ENCODE measurements at regions not wholly inside any gene's neighbourhood (a gene's known extent, or its start where the extent isn't known, plus 50 kb on each side); places are given as distances from the start of the nearest gene placed in this dataset.
"Not testable (repeated sequence)": the region's sequence is repeated elsewhere in the genome, so short reads cannot be mapped to it uniquely, and the experiment has no call there.

DNA sequence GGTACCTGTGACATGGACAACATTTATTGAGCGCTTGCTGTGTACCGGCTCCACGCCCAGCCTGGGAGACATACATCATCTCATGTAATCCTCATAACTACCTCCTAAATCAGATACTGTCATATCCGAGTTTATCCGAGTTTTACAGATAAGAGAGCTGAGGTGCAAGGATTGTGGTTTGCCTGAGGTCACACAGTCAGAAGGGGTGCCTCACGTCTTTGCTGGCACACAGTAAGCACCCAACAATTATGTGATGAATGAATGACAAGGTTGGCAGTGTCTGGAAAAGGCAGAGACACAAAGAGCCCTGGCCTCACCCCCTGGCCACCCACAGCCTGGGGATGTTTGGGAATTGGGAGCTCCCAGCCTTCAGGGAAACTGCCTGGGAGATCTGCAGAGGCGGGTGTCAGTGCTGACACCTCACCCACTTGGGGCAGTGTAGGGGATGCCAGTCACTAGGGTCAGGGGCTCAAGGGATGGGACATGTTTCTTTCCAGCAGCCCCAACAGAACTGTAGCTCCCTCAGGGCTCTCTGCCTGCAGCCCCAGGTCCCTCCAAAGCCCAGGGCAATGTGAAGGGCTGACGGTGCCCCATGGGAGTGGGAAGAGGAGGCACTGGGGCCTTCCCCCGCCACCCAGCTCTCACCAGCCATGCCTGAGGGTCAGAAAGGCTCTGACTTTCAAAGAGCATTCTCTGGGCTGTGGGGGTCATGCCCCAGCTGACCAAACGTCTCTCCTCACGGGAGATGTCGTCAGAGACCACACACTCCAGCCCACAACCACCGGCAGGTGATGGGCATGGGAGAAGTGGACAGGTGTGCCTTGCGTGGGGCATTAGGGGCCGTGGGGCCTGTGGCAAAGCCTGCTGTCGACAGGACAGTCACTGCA lies 157.5 kb downstream of the ZFP36L2 start:
- no peak overlapping the region for H3K4me3 ChIP-seq (replicated peaks in 1 of 4; ENCODE audit: control extremely low read depth in 1 of 4, insufficient read depth in 1 of 4, low read depth in 3 of 4, low read length in 4 of 4)
- no peak overlapping the region for H3K9ac ChIP-seq (ENCODE audit: insufficient read depth, low read length)
- TF ChIP-seq, protein P1, sequence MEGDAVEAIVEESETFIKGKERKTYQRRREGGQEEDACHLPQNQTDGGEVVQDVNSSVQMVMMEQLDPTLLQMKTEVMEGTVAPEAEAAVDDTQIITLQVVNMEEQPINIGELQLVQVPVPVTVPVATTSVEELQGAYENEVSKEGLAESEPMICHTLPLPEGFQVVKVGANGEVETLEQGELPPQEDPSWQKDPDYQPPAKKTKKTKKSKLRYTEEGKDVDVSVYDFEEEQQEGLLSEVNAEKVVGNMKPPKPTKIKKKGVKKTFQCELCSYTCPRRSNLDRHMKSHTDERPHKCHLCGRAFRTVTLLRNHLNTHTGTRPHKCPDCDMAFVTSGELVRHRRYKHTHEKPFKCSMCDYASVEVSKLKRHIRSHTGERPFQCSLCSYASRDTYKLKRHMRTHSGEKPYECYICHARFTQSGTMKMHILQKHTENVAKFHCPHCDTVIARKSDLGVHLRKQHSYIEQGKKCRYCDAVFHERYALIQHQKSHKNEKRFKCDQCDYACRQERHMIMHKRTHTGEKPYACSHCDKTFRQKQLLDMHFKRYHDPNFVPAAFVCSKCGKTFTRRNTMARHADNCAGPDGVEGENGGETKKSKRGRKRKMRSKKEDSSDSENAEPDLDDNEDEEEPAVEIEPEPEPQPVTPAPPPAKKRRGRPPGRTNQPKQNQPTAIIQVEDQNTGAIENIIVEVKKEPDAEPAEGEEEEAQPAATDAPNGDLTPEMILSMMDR (conservative IDR thresholded peaks at IDR 0.05 in 1 of 2, IDR thresholded peaks at IDR 0.05 in 1 of 2; ENCODE audit: low read depth in 1 of 2, low read length in 2 of 2) = no peak
- TF ChIP-seq EZH2 (IDR thresholded peaks at IDR 0.05; ENCODE audit: low read length, missing control alignments) = no peak
- no peaks in the 10 kb centered on the region for H4K20me1 ChIP-seq (ENCODE audit: control insufficient read depth, extremely low read depth, insufficient read depth, low read length)
- H3K4me1 ChIP-seq (ENCODE audit: control insufficient read depth, extremely low read depth, insufficient read depth, low read length) = peaks cover 30% of the 10 kb centered on the region
- DNase-seq (ENCODE audit: low read depth in 2 of 2) = no peak
- H3K27ac ChIP-seq (ENCODE audit: insufficient read depth, low read length) = no peak overlapping the region
- no peaks in the 10 kb centered on the region for H3K27me3 ChIP-seq (ENCODE audit: control insufficient read depth, insufficient read depth, low read length)
- no peaks in the 10 kb centered on the region for H3K36me3 ChIP-seq (ENCODE audit: control insufficient read depth, insufficient read depth, low read length)
- no peaks in the 10 kb centered on the region for H3K9me3 ChIP-seq (ENCODE audit: control insufficient read depth, insufficient read depth, low read depth, low read length)
- H3K4me2 ChIP-seq (ENCODE audit: extremely low read depth, insufficient read depth, low read length) = no peak overlapping the region
- no peak overlapping the region for H2AFZ ChIP-seq (ENCODE audit: low read length)
- H3K79me2 ChIP-seq (ENCODE audit: control insufficient read depth, insufficient read depth, low read length) = no peaks in the 10 kb centered on the region

DNA sequence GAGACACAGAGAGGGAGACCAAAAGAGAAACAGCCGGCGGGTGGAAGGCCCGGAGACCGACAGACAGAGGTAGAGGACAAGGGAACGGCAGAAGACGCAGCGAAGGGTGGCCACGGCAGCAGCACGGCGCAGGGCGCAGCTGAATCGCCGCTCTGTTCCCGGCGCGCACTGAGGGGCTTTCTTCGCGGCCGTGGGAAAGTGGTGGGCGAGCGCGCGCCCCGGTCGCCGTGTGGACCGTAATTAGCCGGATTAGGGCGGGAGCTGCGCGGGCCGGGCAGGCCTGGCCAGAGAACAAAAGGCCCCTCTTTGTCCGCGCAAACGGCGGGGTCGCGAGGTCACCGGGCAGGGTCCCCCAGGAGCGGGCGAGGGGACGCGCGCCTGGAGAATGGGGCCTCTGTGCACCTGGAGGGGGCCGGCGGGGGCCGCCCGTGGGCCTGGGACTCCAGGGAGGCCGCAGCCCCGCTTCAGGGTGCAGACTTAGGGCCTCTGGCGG lies 158.3 kb downstream of the ZFP36L2 start:
- peaks cover 22% of the 10 kb centered on the region for H3K4me1 ChIP-seq (ENCODE audit: control insufficient read depth, extremely low read depth, insufficient read depth, low read length)
- H4K20me1 ChIP-seq (ENCODE audit: control insufficient read depth, extremely low read depth, insufficient read depth, low read length) = no peaks in the 10 kb centered on the region
- DNase-seq (ENCODE audit: low read depth in 2 of 2) = no peak
- no peak overlapping the region for H3K4me2 ChIP-seq (ENCODE audit: extremely low read depth, insufficient read depth, low read length)
- no peak overlapping the region for H3K27ac ChIP-seq (ENCODE audit: insufficient read depth, low read length)
- no peak overlapping the region for H3K4me3 ChIP-seq (replicated peaks in 1 of 4; ENCODE audit: control extremely low read depth in 1 of 4, insufficient read depth in 1 of 4, low read depth in 3 of 4, low read length in 4 of 4)
- H3K36me3 ChIP-seq (ENCODE audit: control insufficient read depth, insufficient read depth, low read length) = no peaks in the 10 kb centered on the region
- H3K27me3 ChIP-seq (ENCODE audit: control insufficient read depth, insufficient read depth, low read length) = no peaks in the 10 kb centered on the region
- H3K9ac ChIP-seq (ENCODE audit: insufficient read depth, low read length) = no peak overlapping the region
- H3K79me2 ChIP-seq (ENCODE audit: control insufficient read depth, insufficient read depth, low read length) = no peaks in the 10 kb centered on the region
- TF ChIP-seq EZH2 (IDR thresholded peaks at IDR 0.05; ENCODE audit: low read length, missing control alignments) = no peak
- TF ChIP-seq, protein P1 (conservative IDR thresholded peaks at IDR 0.05 in 1 of 2, IDR thresholded peaks at IDR 0.05 in 1 of 2; ENCODE audit: low read depth in 1 of 2, low read length in 2 of 2) = no peak
- H2AFZ ChIP-seq (ENCODE audit: low read length) = no peak overlapping the region
- no peaks in the 10 kb centered on the region for H3K9me3 ChIP-seq (ENCODE audit: control insufficient read depth, insufficient read depth, low read depth, low read length)

DNA sequence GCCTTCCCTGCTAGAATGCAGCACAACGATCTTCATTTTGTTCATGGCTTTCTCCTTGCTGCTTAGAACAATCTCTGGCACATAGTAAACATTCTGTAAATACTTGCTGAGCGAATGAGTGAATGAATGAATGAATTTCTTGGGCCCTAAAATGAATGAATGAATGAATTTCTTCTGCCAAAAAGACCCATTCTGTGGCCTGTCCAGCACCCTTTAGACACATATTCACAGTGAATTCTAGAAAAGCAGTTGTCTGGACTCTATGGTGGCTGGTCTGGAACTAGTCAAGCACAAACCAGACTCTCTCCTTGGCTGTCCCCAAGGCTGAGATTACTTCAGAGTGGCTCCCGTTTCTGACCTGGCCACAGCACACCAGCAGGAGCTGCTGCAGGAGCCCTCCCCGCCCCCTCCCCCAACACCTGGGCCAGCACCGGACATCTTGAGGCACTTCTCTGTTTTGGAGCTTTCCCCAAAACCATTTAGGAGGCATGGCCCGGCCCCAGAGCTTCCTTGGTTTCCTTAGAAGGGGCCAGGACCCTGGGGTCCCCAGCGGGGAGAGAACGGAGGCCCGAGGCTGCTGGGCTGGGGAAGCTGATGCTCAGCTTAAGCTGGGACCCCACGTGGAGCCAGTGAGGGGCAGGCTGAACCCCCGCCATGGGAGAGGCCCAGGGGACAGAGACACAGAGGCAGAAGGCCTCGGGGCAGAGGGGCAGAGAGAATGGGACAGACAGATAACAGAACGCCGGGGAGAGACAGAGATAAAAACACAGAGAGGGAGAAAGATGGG lies 159.0 kb downstream of the ZFP36L2 start:
- Histone ChIP-seq H3K4me1 (ENCODE audit: control insufficient read depth, extremely low read depth, insufficient read depth, low read length) (peaks cover 22% of the 10 kb centered on the region), H3K4me2 (ENCODE audit: extremely low read depth, insufficient read depth, low read length) (no peak overlapping the region), H3K9ac (ENCODE audit: insufficient read depth, low read length) (no peak overlapping the region), H3K27me3 (ENCODE audit: control insufficient read depth, insufficient read depth, low read length) (no peaks in the 10 kb centered on the region), H3K79me2 (ENCODE audit: control insufficient read depth, insufficient read depth, low read length) (no peaks in the 10 kb centered on the region), H3K36me3 (ENCODE audit: control insufficient read depth, insufficient read depth, low read length) (no peaks in the 10 kb centered on the region), H3K4me3 (replicated peaks in 1 of 4; ENCODE audit: control extremely low read depth in 1 of 4, insufficient read depth in 1 of 4, low read depth in 3 of 4, low read length in 4 of 4) (no peak overlapping the region), H3K27ac (ENCODE audit: insufficient read depth, low read length) (no peak overlapping the region), H2AFZ (ENCODE audit: low read length) (no peak overlapping the region), H3K9me3 (ENCODE audit: control insufficient read depth, insufficient read depth, low read depth, low read length) (no peaks in the 10 kb centered on the region), H4K20me1 (ENCODE audit: control insufficient read depth, extremely low read depth, insufficient read depth, low read length) (no peaks in the 10 kb centered on the region)
- TF ChIP-seq EZH2 (IDR thresholded peaks at IDR 0.05; ENCODE audit: low read length, missing control alignments) = no peak
- TF ChIP-seq, protein P1 (conservative IDR thresholded peaks at IDR 0.05 in 1 of 2, IDR thresholded peaks at IDR 0.05 in 1 of 2; ENCODE audit: low read depth in 1 of 2, low read length in 2 of 2) = no peak
- no peak for DNase-seq (ENCODE audit: low read depth in 2 of 2)

DNA sequence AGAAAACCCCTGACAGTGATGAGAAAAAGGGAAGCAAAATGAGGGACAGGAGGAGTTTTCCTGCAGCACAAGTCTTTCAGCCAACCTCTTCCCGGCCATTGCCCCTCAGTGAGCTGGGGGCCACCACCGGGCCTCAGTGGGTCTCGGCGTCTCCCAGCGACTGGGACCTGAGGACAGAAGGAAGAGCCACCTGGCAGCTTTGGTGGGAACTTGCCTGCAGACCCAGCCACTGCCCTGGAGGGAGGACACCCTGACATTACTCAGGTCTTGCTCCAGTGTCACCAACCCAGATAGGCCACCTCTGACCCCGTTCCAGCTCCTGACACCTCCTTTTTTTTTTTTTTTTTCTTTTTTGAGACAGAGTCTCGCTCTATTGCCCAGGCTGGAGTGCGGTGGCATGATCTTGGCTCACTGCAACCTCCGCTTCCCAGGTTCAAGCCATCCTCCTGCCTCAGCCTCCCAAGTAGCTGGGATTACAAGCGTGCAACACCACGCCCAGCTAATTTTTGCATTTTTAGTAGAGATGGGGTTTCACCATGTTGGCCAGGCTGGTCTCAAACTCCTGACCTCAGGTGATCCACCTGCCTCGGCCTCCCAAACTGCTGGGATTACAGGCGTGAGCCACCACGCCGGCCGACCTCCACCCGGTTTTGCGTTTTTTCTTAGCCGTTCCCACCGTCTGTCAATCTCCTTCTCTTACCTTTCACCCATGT lies 159.7 kb downstream of the ZFP36L2 start:
- H3K9ac ChIP-seq (ENCODE audit: insufficient read depth, low read length); H4K20me1 ChIP-seq (ENCODE audit: control insufficient read depth, extremely low read depth, insufficient read depth, low read length); H3K4me3 ChIP-seq (replicated peaks in 1 of 4; ENCODE audit: control extremely low read depth in 1 of 4, insufficient read depth in 1 of 4, low read depth in 3 of 4, low read length in 4 of 4); H3K27ac ChIP-seq (ENCODE audit: insufficient read depth, low read length); H3K27me3 ChIP-seq (ENCODE audit: control insufficient read depth, insufficient read depth, low read length); H3K36me3 ChIP-seq (ENCODE audit: control insufficient read depth, insufficient read depth, low read length); H3K4me2 ChIP-seq (ENCODE audit: extremely low read depth, insufficient read depth, low read length); DNase-seq (ENCODE audit: low read depth in 2 of 2); H3K79me2 ChIP-seq (ENCODE audit: control insufficient read depth, insufficient read depth, low read length); H2AFZ ChIP-seq (ENCODE audit: low read length); H3K9me3 ChIP-seq (ENCODE audit: control insufficient read depth, insufficient read depth, low read depth, low read length): not testable (repeated sequence)
- peaks cover 16% of the 10 kb centered on the region for H3K4me1 ChIP-seq (ENCODE audit: control insufficient read depth, extremely low read depth, insufficient read depth, low read length)

Data from fibroblast of lung (primary cell).